ENCODE measurements at regions not wholly inside any gene's neighbourhood (a gene's known extent, or its start where the extent isn't known, plus 50 kb on each side); places are given as distances from the start of the nearest gene placed in this dataset.

- Mint-ChIP-seq H3K27ac (ENCODE audit: unreplicated experiment) (no peak overlapping the region), H3K4me1 (ENCODE audit: low read depth, unreplicated experiment) (peaks cover 9% of the 10 kb centered on the region), H3K27me3 (ENCODE audit: low read depth, unreplicated experiment) (peaks cover 5% of the 10 kb centered on the region), H3K4me3 (ENCODE audit: unreplicated experiment) (no peak overlapping the region), H3K9me3 (ENCODE audit: unreplicated experiment) (no peaks in the 10 kb centered on the region), H3K36me3 (ENCODE audit: low read depth, unreplicated experiment) (no peaks in the 10 kb centered on the region)
- no peak overlapping the region for H3K9ac ChIP-seq (ENCODE audit: low read length)
- no peak for DNase-seq (ENCODE audit: low read depth)
- FAIRE-seq: no peak
- H3K4me3 ChIP-seq (ENCODE audit: insufficient read depth, low read depth, low read length): no peak overlapping the region
- H4K20me1 ChIP-seq (ENCODE audit: insufficient read depth, low read length): no peaks in the 10 kb centered on the region
- no peaks in the 10 kb centered on the region for H3K9me3 ChIP-seq (ENCODE audit: insufficient read depth, low read depth, low read length)
- H3K36me3 ChIP-seq (ENCODE audit: insufficient read depth, low read length): no peaks in the 10 kb centered on the region
- TF ChIP-seq EZH2 (IDR thresholded peaks at IDR 0.05; ENCODE audit: insufficient read depth, low read length): no peak
- H2AFZ ChIP-seq (ENCODE audit: low read depth, low read length): no peak overlapping the region
- H3K4me1 ChIP-seq (ENCODE audit: insufficient read depth, low read length): peaks cover 4% of the 10 kb centered on the region
- no peak overlapping the region for H3K27ac ChIP-seq (ENCODE audit: low read depth, low read length)
- H3K79me2 ChIP-seq (ENCODE audit: insufficient read depth, low read length): no peaks in the 10 kb centered on the region
- no peak overlapping the region for H3K4me2 ChIP-seq (ENCODE audit: low read length)
- H3K27me3 ChIP-seq (ENCODE audit: insufficient read depth, low read length): no peaks in the 10 kb centered on the region
Measured at GRCh38 chr10:35743351-35743750, 101.3 kb upstream of the FZD8 start.

- Histone ChIP-seq H3K4me3 (ENCODE audit: insufficient read depth, low read depth, low read length) (no peak overlapping the region), H4K20me1 (ENCODE audit: insufficient read depth, low read length) (no peaks in the 10 kb centered on the region), H3K9me3 (ENCODE audit: insufficient read depth, low read depth, low read length) (no peaks in the 10 kb centered on the region), H3K36me3 (ENCODE audit: insufficient read depth, low read length) (no peaks in the 10 kb centered on the region), H3K79me2 (ENCODE audit: insufficient read depth, low read length) (no peaks in the 10 kb centered on the region), H3K27me3 (ENCODE audit: insufficient read depth, low read length) (no peaks in the 10 kb centered on the region), H3K27ac (ENCODE audit: low read depth, low read length) (no peak overlapping the region), H2AFZ (ENCODE audit: low read depth, low read length) (peak overlapping the region; percentile 50), H3K9ac (ENCODE audit: low read length) (no peak overlapping the region), H3K4me2 (ENCODE audit: low read length) (no peak overlapping the region), H3K4me1 (ENCODE audit: insufficient read depth, low read length) (peaks cover 4% of the 10 kb centered on the region)
- DNase-seq (ENCODE audit: low read depth) (peak; percentile 39), FAIRE-seq (no peak)
- Mint-ChIP-seq H3K9me3 (ENCODE audit: unreplicated experiment) (no peaks in the 10 kb centered on the region), H3K27me3 (ENCODE audit: low read depth, unreplicated experiment) (no peaks in the 10 kb centered on the region), H3K4me3 (ENCODE audit: unreplicated experiment) (no peak overlapping the region), H3K27ac (ENCODE audit: unreplicated experiment) (peak overlapping the region; percentile 73), H3K4me1 (ENCODE audit: low read depth, unreplicated experiment) (peaks cover 9% of the 10 kb centered on the region), H3K36me3 (ENCODE audit: low read depth, unreplicated experiment) (no peaks in the 10 kb centered on the region)
- no peak for TF ChIP-seq EZH2 (IDR thresholded peaks at IDR 0.05; ENCODE audit: insufficient read depth, low read length)
- no peak for TF ChIP-seq CTCF (IDR thresholded peaks at IDR 0.05; ENCODE audit: insufficient read depth, low read depth, low read length)
Measured at GRCh38 chr10:35739998-35740397, 97.9 kb upstream of the FZD8 start.

- H3K27me3 ChIP-seq (ENCODE audit: insufficient read depth, low read length): no peaks in the 10 kb centered on the region
- Mint-ChIP-seq H3K36me3 (ENCODE audit: low read depth, unreplicated experiment) (no peaks in the 10 kb centered on the region), H3K4me3 (ENCODE audit: unreplicated experiment) (no peak overlapping the region), H3K27me3 (ENCODE audit: low read depth, unreplicated experiment) (no peaks in the 10 kb centered on the region), H3K4me1 (ENCODE audit: low read depth, unreplicated experiment) (peaks cover 9% of the 10 kb centered on the region), H3K27ac (ENCODE audit: unreplicated experiment) (peak overlapping the region; percentile 84), H3K9me3 (ENCODE audit: unreplicated experiment) (no peaks in the 10 kb centered on the region)
- no peak overlapping the region for H3K27ac ChIP-seq (ENCODE audit: low read depth, low read length)
- no peak overlapping the region for H2AFZ ChIP-seq (ENCODE audit: low read depth, low read length)
- no peaks in the 10 kb centered on the region for H4K20me1 ChIP-seq (ENCODE audit: insufficient read depth, low read length)
- FAIRE-seq (peak; percentile 88), DNase-seq (ENCODE audit: low read depth) (peak; percentile 29)
- H3K4me3 ChIP-seq (ENCODE audit: insufficient read depth, low read depth, low read length): no peak overlapping the region
- H3K9ac ChIP-seq (ENCODE audit: low read length): no peak overlapping the region
- H3K79me2 ChIP-seq (ENCODE audit: insufficient read depth, low read length): no peaks in the 10 kb centered on the region
- no peak overlapping the region for H3K4me2 ChIP-seq (ENCODE audit: low read length)
- H3K36me3 ChIP-seq (ENCODE audit: insufficient read depth, low read length): no peaks in the 10 kb centered on the region
- TF ChIP-seq CTCF (IDR thresholded peaks at IDR 0.05; ENCODE audit: insufficient read depth, low read depth, low read length): no peak
- no peak for TF ChIP-seq EZH2 (IDR thresholded peaks at IDR 0.05; ENCODE audit: insufficient read depth, low read length)
- H3K9me3 ChIP-seq (ENCODE audit: insufficient read depth, low read depth, low read length): no peaks in the 10 kb centered on the region
- H3K4me1 ChIP-seq (ENCODE audit: insufficient read depth, low read length): peaks cover 4% of the 10 kb centered on the region
Measured at GRCh38 chr10:35735412-35735811, 93.3 kb upstream of the FZD8 start.

All from astrocyte (in vitro differentiated cells and primary cell).